Stimulated activated CD4-positive, alpha-beta T cell treated with anti-CD3 and anti-CD28 coated beads, Interleukin-2, amount 100 ng/mL, for 48 hours (primary cell): ENCODE measurements at regions not wholly inside any gene's neighbourhood (a gene's known extent, or its start where the extent isn't known, plus 50 kb on each side); places are given as distances from the start of the nearest gene placed in this dataset.

Experiments used
- DNase-seq, 2 donors: peaks; one replicate each; pipeline ENCODE4 v3.0.0-alpha.2; 2020

DNA sequence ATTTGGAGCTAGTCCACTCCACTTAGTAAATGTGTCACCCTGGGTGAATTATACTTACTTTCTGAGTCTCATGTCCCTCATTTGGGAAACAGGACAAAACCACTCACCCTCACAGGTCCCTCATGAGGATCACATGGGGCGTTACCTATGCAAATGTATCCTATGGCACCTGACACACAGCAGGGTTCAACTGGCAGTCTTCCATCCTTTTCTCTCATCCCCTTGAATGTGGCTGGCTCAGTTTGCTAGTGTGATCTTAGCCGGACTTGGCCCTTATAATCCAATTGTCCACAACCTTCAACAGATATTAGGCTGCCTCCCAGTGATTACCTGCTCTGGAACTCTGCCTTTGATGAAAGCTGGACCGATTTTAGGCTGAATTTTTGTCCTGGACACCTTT is 308.8 kb downstream of the MAP2K6 start:
- DNase-seq, result no peak

DNA sequence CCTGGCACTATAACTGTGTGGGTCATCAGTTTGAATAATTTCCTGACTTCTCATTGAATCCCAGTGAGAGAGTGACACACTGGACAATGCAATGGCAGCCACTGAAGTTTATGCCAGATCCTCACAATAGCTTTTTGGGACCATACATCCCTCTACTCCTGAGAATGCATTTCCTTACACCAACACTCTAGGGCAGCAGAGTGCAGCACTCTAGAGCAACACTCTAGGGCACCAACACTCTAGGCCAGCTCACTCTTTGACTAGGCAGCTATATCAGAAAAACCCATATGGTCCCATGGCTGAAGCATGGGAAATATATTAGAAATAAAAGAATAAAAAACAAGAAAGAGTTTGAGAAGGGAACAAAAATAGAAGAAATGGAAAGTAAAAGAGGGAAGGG is 309.2 kb downstream of the MAP2K6 start:
- no peak for DNase-seq

DNA sequence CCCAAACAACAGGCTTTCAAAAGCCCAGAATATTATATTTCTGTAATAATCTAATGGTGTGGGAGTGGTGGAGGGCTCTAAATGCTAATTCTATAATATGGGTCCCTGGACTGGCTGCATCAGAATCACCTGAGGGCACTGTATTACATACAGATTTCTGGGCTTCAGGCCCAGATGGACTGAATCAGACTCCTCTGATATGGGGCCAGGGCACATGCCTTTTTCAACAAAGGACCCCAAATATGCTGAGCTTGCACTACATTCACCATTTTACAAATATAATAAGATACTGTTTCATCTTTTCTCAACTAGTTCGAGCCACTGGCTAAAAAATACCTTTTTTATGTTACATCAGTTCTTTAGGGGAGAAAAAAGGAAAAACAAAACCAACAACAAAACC is 309.7 kb downstream of the MAP2K6 start:
- DNase-seq, result no peak

DNA sequence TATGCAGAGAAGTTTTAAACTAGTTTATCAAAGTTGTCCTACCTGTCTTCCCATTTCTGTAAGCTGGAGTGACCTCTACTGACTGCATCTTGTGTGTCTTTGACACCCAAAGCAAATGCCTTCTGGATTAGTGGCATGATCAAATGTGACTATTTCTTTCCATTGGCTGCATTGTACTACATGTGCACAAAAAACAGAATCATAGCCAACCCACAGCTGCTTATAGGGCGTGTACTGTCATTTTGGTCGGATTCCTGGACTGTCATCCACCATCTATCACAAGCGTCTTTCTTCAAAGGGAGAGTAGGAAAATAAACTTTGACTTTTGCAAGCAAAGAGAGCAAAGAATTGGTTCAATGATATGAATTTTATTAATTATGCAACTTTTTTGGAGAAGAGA is 310.6 kb downstream of the MAP2K6 start:
- DNase-seq, result no peak

DNA sequence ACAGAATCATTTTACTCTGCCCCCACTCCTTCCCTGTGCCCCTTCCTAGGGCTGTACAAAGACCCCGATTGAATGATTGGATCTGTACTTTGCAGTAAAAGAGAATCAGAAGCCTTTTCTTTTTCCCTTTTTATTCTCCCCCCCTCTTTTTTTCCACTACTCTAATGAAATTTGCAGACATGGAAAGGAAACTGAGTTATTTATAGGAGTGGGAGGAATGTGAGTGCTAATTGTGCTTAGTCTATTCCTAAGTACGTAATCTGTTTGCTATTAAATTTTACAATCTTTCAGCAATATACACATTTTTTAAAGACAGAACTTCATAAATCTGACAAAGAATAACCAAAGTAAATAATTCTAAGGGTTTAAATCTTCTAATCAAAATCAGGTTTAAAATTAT is 314.3 kb downstream of the MAP2K6 start:
- DNase-seq, result no peak

DNA sequence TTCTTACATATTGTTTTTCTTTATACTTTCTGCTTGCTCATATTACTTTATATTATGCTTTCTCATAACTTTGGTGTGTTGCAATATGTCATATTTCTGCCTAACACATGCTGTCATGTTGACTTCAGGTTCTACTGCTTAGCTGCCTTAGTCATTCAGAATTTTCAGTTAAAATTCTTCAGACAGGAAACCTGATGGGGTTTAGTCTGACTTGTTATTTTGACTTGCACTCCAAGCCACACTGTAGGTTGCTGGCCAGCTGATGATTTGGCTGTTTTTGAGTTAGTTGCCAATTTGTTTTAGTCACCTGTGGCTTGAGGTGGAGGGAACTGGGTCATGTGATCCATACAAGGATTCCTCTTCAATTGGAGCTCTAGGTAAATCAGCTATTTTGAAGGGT is 315.4 kb downstream of the MAP2K6 start:
- no peak for DNase-seq

DNA sequence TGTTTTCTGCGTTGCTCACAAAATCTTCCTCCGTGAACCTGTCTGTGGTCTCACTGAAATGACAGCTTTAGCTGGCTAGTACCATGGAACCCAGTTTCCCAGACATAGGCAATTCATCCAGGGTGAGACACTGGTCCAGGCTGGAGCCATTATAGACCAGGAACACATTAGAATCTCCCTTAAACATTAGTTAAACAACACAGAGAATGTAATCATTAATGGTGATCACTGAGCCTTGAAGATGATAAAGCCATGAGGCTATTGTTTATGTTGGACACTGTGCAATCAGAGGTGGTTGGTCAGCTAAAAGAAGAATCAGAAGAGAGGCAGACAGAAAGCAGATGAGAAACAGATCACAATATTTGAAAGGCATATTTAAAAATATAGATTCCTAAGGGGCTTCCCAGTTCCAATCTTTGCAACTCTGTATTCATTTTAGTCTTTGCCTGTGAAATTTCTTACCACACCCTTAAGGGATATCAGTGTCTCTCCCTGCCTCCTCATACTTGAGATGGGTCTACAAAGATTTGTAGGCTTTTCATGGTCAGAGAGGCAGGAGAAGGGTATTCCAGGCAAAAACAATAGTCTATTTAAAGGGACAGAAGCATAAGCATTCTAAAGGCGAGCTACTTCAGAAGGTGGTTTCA is 317.9 kb downstream of the MAP2K6 start:
- no peak for DNase-seq

DNA sequence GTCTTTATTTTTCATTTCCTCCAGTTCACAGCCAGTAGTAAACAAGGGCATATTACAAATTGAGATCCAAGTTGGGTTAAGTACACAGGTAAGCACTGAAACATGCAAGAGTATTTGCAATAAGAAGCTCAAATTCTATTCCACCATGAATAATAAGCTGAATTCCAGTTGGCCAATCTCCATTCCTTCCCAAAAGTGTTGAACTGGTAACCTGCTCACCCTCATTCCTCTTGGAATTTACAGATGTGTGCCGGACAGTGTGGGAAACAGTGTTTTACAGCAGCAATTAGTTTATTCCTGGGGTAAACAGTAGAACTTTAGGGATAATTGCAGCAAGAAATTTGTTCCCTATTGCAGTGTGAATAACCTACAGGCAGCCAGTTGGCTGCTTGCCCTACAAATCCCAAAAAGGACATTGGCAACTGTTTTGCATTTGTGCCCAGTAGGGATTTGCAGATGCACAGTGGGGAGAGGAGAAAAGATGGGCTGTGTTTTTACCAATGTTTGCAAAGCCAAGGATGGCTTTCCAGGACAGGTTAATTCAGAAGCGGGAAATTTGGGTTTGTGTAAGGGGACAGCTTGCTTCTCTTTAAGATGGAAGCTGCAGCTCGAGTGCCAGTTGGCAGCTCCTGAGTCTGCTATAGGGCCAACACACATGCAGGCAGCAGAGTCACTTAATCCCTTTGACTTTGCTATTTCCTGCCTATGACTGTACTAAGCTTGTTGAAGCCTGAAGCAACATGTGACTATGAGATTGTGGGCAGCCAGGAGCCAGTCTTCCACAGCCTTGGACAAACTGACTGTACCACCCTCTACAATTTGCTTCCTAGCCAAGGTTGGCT is 318.9 kb downstream of the MAP2K6 start:
- no peak for DNase-seq

DNA sequence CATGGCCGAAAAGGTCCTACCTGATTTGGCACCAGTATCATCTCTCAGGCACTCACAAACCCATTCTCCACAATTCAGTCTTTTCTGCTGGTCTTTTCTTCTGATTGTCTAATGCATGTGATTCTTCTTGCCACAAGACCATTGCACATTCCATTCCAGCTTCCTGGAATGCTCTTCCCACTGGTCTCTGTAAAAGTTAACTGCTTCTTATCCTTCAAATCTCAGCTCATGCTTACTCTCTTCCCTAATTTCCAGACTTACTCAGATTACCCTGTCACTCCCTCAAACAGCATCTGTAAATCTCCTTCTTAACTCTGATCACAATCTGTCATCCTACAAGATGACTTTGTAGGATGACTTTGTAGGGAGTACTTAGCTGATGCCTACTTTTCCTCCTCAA is 320.2 kb downstream of the MAP2K6 start:
- no peak for DNase-seq

DNA sequence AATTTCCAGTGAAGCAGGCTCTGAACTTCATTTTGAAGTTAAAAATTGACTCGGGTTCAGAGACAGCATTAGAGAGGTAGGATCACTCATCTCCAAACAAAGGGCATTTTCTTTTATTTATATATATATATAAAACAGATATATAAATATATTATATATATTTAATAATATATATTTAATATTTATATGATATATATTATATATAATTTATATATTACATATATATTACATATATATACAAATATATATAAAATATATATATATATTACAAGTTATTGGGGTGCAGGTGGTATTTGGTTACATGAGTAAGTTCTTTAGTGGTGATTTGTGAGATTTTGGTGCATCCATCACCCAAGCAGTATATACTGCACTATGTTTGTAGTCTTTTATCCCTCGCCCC is 320.8 kb downstream of the MAP2K6 start:
- DNase-seq, result no peak

DNA sequence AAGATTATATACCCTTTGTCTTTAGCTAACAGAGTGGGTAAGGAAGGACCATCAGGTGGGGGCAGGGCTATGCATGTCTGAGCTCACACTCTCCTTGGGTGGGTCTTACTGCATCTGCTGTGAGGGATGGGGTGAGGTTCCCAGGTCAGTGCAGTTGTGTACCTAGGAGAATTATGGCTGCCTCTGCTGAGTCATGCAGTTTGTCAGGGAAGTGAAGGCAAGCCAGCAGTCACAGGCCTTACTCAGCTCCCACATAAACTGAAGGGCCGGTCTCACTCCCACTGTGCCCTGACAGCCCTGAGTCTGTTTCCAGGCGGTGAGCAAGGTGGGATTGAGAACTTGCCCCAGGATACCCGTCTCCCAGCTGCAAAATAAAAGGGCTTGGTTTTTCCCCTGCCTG is 328.6 kb downstream of the MAP2K6 start:
- no peak for DNase-seq

DNA sequence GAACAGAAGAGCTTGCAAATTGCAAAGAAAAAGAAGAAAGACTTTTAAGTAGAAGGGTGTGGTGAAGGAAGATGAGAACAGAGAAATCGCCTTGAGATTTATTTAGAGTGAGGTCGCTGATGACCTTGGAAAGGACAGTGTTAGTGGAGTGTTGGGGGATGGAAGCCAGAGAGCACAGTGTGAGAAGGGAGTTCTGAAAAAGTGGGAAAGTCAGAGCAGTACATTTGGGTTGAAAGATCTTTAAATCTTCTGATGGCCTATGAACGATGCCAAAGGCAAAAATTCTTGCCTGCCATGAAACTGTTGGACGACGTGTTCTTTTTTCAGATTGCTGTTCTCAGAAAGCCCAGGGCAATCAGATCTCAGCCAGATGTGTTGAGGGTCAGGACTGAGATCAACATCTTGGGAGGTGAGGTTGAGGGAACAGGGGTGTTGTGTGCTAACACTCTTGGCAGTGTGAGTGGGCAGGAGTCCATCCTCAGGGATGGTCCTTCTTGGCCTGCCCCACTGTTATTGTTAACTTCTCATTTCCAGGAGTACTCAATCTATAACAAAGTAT is 330.1 kb downstream of the MAP2K6 start:
- no peak for DNase-seq

DNA sequence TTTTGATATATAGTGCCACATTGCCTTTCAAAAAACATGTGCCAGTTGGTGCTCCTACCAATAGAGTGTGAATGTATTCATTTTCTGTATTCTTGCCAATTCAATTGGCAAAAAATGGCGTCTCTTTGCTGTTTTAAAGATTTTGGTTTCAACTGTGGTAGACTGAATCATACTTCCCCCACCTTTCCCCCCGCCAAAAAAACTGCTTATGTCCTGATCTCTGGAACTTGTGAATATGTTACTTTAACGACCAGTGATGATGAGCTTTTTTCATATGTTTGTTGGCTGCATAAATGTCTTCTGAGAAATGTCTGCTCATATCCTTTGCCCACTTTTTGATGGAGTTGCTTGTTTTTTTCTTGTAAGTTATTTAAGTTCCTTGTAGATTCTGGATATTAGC is 325.1 kb upstream of the KCNJ16 start:
- DNase-seq, result no peak

DNA sequence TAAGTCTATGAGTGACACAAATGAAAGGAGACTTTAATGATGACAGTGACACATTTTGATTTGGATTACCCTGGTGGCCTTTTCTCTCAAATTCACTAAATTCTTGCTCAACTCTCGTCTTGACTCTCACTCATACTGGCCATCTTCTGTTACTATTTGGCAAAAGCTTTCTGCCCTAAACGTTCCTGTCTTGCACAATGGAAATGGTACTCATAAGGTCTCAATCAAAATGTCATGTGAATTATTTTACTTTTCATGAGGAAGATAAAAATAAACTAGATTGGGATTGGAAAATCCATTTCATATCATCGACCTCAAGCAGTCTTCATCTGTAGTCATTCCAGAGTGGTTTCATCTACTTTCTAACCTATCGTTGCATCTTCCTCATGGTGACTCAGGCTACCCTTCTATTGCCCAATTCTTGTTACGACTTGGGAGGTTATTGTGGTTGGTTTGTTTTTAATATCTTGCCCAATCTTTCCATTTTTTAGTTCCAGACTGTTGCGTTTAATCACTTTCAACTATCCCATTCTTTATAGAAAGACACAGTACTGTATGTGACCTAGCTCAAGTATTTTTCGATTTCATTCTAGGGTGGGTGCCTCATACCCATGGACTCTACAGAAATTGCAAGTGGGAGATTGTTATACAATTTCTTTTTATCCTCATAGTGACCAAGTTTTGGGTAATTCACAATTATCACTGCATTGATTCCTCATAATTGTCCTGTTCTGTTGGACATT is 317.2 kb upstream of the KCNJ16 start:
- DNase-seq, result no peak

DNA sequence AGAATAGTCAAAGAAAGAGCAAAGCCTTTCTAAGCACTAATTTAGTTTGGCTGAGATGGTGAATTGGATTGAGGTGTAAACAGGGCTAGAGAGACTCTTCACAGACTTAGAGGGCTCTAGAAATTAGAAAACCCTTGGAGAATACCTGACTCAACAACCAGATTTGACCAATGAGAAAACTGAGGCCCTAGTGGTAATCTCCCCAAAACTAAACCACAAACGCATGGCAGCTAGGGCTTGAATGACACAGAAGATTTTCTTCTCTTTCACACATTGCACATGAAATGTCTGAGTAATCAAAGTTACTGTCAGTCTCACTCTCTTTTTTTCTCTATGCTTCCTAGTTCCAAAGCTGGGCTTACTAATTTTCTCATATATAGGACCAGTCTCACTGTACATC is 314.5 kb upstream of the KCNJ16 start:
- DNase-seq, result no peak

DNA sequence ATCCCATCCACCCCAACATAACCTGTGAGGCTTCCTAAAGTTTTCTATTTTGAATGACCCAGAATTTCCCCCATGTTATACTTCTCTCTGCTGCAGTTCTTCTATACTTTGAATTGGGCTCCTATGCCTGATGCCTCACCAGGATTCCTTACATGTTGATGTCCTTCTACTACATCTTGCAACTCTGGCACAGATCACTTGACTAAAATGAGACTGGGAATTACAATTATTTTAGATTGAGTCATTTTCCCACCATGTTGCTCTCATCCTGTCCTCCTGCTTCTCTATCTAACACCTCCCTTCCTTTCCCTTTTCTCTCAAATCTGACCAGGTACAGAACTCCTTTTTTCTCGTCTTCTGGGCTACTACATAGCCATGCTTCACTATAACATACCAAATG is 314.0 kb upstream of the KCNJ16 start:
- no peak for DNase-seq

DNA sequence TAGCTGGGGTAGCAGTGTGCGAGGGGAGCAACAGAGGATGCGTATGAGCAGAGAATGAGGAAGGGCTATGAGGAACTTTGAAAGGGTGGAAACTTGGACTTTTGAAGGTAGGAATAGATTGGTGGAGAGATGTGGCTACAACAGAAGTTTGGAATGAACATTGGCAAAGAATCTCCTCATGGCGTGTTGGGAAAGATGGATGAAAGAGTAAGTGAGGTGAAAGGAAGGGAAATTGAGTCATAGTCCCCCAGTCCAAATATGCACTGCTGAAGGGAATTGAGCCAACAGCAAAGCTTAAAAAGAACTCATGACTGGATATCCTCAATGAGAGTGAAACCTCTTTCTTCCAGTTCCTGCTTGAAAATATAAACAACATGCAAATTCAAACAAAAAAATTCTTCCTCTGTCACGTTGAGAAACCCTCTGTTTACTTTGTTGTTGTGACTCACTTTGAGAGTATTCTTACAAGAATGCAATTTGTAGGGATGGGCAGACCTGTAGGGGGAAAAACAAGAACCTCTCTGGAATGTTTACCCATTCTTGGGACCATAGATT is 313.2 kb upstream of the KCNJ16 start:
- DNase-seq, result no peak

DNA sequence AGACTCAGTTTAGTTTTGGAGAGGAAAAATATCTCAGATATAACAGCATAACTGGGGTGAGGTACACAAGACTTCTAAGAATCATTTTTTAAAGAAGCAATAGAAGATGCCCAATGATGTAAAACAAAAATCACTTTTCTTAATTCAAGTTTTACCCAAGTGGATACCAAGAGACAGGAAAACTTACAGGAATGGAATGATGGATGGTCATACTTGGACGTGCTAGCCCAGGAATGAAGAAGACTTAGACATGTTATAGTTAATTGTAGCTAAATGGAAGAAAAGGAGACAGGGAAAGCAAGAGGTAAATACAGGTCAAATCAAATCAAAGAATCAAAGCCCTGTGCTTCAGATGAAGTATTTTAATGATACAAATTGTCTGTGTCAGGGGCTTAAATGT is 312.7 kb upstream of the KCNJ16 start:
- no peak for DNase-seq

DNA sequence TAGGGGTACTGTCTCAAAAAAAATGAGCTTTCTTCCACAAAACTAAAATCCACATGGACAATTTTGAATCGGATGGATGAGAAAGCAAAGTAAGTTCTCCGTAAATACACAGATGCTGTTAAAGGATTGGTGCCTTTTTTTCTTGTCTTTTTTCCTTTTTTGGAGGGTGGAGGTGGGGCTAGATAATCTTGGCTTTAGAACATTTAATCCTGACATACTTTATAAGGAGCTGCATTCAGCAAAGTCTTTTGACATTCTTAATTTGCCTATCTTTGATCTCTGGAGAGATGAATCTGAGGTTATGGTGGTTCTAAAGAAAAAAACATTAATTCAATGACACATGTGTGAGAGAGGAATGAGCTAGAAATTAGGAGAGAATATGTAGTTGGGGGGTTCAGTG is 312.3 kb upstream of the KCNJ16 start:
- no peak for DNase-seq

DNA sequence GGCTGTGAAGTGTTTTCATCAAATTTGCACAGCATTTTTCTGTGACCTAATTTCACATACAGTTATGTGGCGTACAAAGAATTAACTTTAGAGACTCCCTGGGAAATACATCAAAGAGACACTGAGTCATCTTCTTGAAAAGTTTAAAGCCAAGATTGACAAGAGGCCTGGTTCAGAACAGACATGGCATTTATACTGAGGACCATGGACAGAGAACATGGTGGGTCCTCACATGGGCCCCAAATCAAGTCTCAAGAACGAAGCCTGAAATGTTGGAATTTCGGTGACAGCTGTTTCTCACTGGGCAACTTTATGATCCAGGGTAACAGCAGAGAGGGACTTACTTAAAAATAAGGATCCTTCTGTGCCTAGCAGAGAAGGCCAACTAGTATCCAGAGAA is 311.5 kb upstream of the KCNJ16 start:
- no peak for DNase-seq

DNA sequence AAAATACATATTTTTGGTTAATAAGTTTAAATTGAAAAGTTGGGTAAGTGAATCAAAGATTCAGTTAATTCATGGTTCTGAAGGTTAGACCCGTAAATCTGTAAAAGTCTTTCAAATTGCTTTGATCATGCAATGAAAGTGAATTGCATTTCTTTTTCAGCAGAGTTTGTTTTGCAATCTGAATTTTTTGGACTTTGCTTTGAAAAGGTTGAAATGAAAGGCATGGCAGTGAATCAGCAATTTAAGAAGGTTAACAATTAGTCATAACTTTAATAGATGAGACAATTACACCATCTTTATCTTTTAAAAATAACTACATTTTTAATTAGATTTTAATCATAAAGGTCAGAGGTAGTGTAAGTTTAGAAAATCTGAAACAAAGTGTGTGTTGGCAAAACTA is 310.9 kb upstream of the KCNJ16 start:
- DNase-seq, result no peak

DNA sequence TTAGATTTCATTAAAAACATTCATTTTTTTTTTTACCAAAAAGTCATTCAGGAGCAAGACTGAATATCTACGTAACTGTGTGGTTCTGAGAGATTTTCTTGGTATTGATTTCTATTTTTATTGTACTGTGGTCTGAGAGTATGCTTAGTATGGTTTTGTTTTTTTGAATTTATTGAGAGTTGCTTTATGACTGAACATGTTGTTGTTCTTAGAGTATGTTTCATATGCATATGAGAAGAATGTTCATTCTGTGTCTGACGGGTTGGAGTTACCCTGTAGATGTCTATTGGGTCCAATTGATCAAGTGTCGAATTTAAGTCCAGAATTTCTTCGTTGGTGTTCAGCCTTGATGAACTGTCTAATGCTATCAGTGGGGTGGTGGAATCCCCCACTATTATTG is 306.0 kb upstream of the KCNJ16 start:
- no peak for DNase-seq

DNA sequence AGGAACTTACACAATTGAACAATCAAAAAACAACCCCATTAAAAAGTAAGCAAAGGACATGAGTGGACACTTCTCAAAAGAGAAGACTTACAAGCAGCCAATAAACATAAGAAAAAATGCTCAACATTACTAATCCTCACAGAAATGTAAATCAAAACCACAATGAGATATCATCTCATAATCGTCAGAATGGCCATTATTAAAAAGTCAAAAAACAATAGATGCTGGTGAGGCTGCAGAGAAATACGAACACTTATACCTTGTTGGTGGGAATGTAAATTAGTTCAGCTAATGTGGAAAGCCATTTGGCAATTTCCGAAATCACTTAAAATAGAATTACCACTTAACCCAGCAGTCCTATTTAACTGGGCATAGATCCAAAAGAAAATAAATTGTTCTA is 301.9 kb upstream of the KCNJ16 start:
- no peak for DNase-seq
